ENCODE measurements at regions not wholly inside any gene's neighbourhood (a gene's known extent, or its start where the extent isn't known, plus 50 kb on each side); places are given as distances from the start of the nearest gene placed in this dataset.

- TF ChIP-seq CTCF (IDR thresholded peaks at IDR 0.05; ENCODE audit: control insufficient read depth, extremely low read depth, insufficient read depth), result no peak
- H3K4me3 ChIP-seq (ENCODE audit: low read depth, low read length), result no peak overlapping the region
- DNase-seq (ENCODE audit: low read depth), result no peak
Observed at GRCh38 chr7:156458011-156458410, 182.6 kb upstream of the RNF32 start.

- no peak overlapping the region for H3K4me3 ChIP-seq (ENCODE audit: low read depth, low read length)
- TF ChIP-seq CTCF (IDR thresholded peaks at IDR 0.05; ENCODE audit: control insufficient read depth, extremely low read depth, insufficient read depth), result no peak
- no peak for DNase-seq (ENCODE audit: low read depth)
Observed at GRCh38 chr7:156456503-156457115, 184.0 kb upstream of the RNF32 start.

GRCh38 chr7:156456032-156456431 lies 184.5 kb upstream of the RNF32 start:
- no peak for DNase-seq (ENCODE audit: low read depth)
- H3K4me3 ChIP-seq (ENCODE audit: low read depth, low read length), result no peak overlapping the region
- no peak for TF ChIP-seq CTCF (IDR thresholded peaks at IDR 0.05; ENCODE audit: control insufficient read depth, extremely low read depth, insufficient read depth)

- H3K4me3 ChIP-seq (ENCODE audit: low read depth, low read length), result no peak overlapping the region
- no peak for DNase-seq (ENCODE audit: low read depth)
- no peak for TF ChIP-seq CTCF (IDR thresholded peaks at IDR 0.05; ENCODE audit: control insufficient read depth, extremely low read depth, insufficient read depth)
Observed at GRCh38 chr7:156450473-156450872, 190.1 kb upstream of the RNF32 start.

- no peak for DNase-seq (ENCODE audit: low read depth)
- no peak for TF ChIP-seq CTCF (IDR thresholded peaks at IDR 0.05; ENCODE audit: control insufficient read depth, extremely low read depth, insufficient read depth)
- no peak overlapping the region for H3K4me3 ChIP-seq (ENCODE audit: low read depth, low read length)
Observed at GRCh38 chr7:156448918-156449317, 191.7 kb upstream of the RNF32 start.

GRCh38 chr7:156446990-156447389 lies 193.6 kb upstream of the RNF32 start:
- H3K4me3 ChIP-seq (ENCODE audit: low read depth, low read length), result no peak overlapping the region
- no peak for DNase-seq (ENCODE audit: low read depth)
- TF ChIP-seq CTCF (IDR thresholded peaks at IDR 0.05; ENCODE audit: control insufficient read depth, extremely low read depth, insufficient read depth), result no peak

Data from LNCaP clone FGC (cell line).